NCI-H2196 (cell line): ENCODE measurements at regions not wholly inside any gene's neighbourhood (a gene's known extent, or its start where the extent isn't known, plus 50 kb on each side); places are given as distances from the start of the nearest gene placed in this dataset.

Experiments used
- DNase-seq: peaks from one replicate; lab custom pipeline; 2025; ENCODE audit not compliant: unreplicated experiment; lab: John Stamatoyannopoulos, UW

GRCh38 chr7:88700725-88701124 is 58.8 kb upstream of the ZNF804B start:
- no peak for DNase-seq

DNA sequence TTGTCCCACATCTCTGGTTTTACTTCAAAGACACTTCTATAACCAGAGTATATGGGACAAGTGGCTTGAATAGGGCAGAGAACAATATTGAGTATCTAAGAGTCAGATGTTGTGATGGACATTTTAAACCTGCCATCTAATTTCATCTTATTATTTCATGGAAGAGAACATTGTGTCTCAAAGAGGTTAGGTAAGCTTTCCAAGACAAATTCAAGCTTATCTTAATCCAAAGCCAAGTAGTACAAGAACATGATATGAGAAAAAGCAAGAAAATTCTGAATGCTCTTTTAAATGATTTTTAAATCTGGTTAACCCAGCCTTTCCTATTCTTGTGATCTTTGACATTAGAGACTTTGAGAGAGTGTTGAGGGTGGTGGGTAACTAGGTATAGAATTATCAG is 65.3 kb upstream of the ZNF804B start:
- no peak for DNase-seq

DNA sequence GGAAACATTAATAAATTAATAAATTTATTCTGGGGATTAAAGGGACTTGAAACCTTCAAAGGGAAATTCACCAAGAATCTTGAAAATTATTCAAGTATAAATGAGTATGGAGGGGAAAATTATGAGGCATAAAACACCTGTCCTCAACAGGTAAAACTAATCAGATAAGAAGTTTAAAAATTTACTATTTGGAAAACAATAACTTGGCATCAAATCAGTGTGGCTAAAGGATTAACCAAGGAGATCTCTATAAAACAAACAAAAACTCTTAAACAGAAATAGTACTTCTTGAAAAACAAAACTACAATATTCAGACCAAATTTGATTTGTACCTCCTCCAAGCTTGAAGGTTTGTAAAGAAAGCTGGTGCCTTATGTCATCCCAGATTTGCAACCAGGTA is 66.4 kb upstream of the ZNF804B start:
- no peak for DNase-seq

DNA sequence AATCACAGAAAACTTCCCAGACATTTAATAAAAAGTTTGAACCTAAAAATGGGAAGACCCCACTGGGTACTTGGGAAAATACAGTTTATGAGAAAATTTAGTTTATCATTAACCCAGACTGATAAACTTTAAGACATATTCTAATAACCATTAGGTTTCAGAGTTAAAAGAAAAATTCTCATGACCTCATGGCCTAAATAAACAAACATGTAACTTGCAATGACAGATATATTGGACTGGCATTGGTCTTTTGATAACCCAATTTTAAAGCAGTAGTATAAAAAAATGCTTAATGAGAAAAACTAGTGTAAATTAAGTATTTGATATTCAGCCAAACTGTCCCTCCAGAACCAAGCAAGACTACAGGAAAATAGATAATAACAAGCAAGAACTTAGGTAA is 67.0 kb upstream of the ZNF804B start:
- no peak for DNase-seq

- DNase-seq = no peak
These were observed 69.7 kb upstream of the ZNF804B start for GRCh38 chr7:88689821-88690220.

GRCh38 chr7:88688222-88688621 is 71.3 kb upstream of the ZNF804B start:
- DNase-seq = no peak

GRCh38 chr7:88686468-88687229 is 72.9 kb upstream of the ZNF804B start:
- no peak for DNase-seq

GRCh38 chr7:88681682-88682081 is 77.8 kb upstream of the ZNF804B start:
- no peak for DNase-seq

- no peak for DNase-seq
These were observed 89.0 kb upstream of the ZNF804B start for GRCh38 chr7:88670536-88670935.

- no peak for DNase-seq
These were observed 89.6 kb upstream of the ZNF804B start for GRCh38 chr7:88669913-88670312.

GRCh38 chr7:88668591-88668990 is 90.9 kb upstream of the ZNF804B start:
- no peak for DNase-seq

GRCh38 chr7:88666626-88667025 is 92.9 kb upstream of the ZNF804B start:
- no peak for DNase-seq

GRCh38 chr7:88665892-88666514 is 93.5 kb upstream of the ZNF804B start:
- no peak for DNase-seq

- DNase-seq = no peak
These were observed 94.8 kb upstream of the ZNF804B start for GRCh38 chr7:88664630-88665233.

- DNase-seq = no peak
These were observed 97.6 kb upstream of the ZNF804B start for GRCh38 chr7:88661921-88662320.

- no peak for DNase-seq
These were observed 111.7 kb upstream of the ZNF804B start for GRCh38 chr7:88647825-88648224.

GRCh38 chr7:88638583-88638982 is 120.9 kb upstream of the ZNF804B start:
- no peak for DNase-seq

DNA sequence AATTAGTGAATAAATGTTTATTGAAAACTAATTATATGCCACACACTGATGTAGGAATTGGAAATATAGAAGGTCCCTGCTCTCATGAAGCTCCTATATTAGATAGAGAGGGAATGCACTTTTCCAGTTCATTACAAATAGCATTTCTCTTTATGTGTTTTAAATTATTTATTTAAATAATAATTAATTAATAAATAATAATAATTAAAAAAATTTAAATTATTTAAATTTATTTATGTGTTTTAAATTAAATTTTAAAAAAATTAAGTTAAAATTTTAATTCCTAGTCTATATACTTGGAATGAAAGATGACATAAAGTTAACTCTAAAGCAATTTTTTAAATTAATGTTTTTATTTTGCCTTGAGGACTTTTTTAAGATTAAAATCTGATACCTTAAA is 121.7 kb upstream of the ZNF804B start:
- DNase-seq = no peak

- no peak for DNase-seq
These were observed 124.4 kb upstream of the ZNF804B start for GRCh38 chr7:88635149-88635548.

DNA sequence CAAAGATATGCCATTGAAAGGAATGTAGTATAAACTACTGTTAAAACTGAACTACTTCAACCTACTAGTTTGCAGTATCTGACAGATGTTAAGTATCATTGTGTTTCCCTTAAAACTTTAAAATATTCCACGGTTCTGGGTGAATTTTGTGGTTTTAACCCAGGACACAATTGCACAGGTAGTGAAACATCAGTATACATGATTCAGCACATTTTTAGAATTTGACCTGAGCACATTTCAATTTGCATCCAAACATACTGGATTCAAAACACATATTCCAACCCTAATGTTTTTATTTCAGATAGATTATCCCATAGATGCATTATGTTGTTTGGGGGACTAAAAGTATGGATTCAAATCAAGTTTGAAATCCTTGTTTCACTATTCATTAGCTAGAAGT is 129.9 kb upstream of the ZNF804B start:
- no peak for DNase-seq

- no peak for DNase-seq
These were observed 131.0 kb upstream of the ZNF804B start for GRCh38 chr7:88628363-88629085.

- no peak for DNase-seq
These were observed 142.3 kb upstream of the ZNF804B start for GRCh38 chr7:88617185-88617584.
